ENCODE measurements at regions not wholly inside any gene's neighbourhood (a gene's known extent, or its start where the extent isn't known, plus 50 kb on each side); places are given as distances from the start of the nearest gene placed in this dataset.

- ChIA-PET POLR2A (no interaction called here), CTCF (no interaction called here)
- Histone ChIP-seq H3K9me3 (replicated peaks; ENCODE audit: control insufficient read depth, insufficient read depth, low read length) (no peaks in the 10 kb centered on the region), H2AFZ (ENCODE audit: low read depth, low read length) (no peak overlapping the region), H3K4me3 (replicated peaks in 1 of 3; ENCODE audit: insufficient read depth in 1 of 3, low read depth in 1 of 3, low read length in 3 of 3) (no peak overlapping the region), H3K9ac (replicated peaks; ENCODE audit: extremely low read depth, insufficient read depth, low read length) (no peak overlapping the region), H3K4me2 (ENCODE audit: insufficient read depth, low read length) (no peak overlapping the region), H3K36me3 (ENCODE audit: control insufficient read depth in 2 of 2, extremely low read depth in 1 of 2, insufficient read depth in 2 of 2, low read length in 2 of 2) (no peaks in the 10 kb centered on the region), H4K20me1 (replicated peaks; ENCODE audit: control insufficient read depth, extremely low read depth, insufficient read depth, low read length) (no peaks in the 10 kb centered on the region), H3K4me1 (ENCODE audit: control insufficient read depth, extremely low read depth, insufficient read depth, low read length) (no peaks in the 10 kb centered on the region), H3K27me3 (ENCODE audit: control insufficient read depth in 2 of 2, insufficient read depth in 2 of 2, low read length in 2 of 2) (no peaks in the 10 kb centered on the region), H3K27ac (ENCODE audit: insufficient read depth, low read depth, low read length) (no peak overlapping the region), H3K79me2 (ENCODE audit: control insufficient read depth, insufficient read depth, low read length) (no peaks in the 10 kb centered on the region), H3K9me1 (replicated peaks; ENCODE audit: control insufficient read depth, extremely low read depth, insufficient read depth, low read length) (no peaks in the 10 kb centered on the region)
- no peak for FAIRE-seq
- BruUV-seq (replicated peaks): no TSS peak
- TF ChIP-seq POLR2AphosphoS5 (IDR thresholded peaks at IDR 0.05; ENCODE audit: insufficient read depth, low read depth, low read length) (no peak), MYC (IDR thresholded peaks at IDR 0.05; ENCODE audit: low read depth, low read length) (no peak)
- intact Hi-C loops (cut with micrococcal nuclease) (no loop called here), dilution Hi-C loops (cut with MboI; ENCODE audit: extremely low pct_ligation_motif_present, low sequenced_read_pairs) (no loop called here)
- no peak for DNase-seq (ENCODE audit: low read depth, low spot score)
Observed at GRCh38 chr5:155624597-155625241, 611.2 kb downstream of the KIF4B start.

- ChIA-PET POLR2A (no interaction called here), CTCF (no interaction called here)
- H3K27ac ChIP-seq (ENCODE audit: insufficient read depth, low read depth, low read length): no peak overlapping the region
- H3K9ac ChIP-seq (replicated peaks; ENCODE audit: extremely low read depth, insufficient read depth, low read length): no peak overlapping the region
- no peaks in the 10 kb centered on the region for H3K9me3 ChIP-seq (replicated peaks; ENCODE audit: control insufficient read depth, insufficient read depth, low read length)
- no peak for DNase-seq (ENCODE audit: low read depth, low spot score)
- H3K27me3 ChIP-seq (ENCODE audit: control insufficient read depth in 2 of 2, insufficient read depth in 2 of 2, low read length in 2 of 2): no peaks in the 10 kb centered on the region
- H3K79me2 ChIP-seq (ENCODE audit: control insufficient read depth, insufficient read depth, low read length): no peaks in the 10 kb centered on the region
- BruUV-seq (replicated peaks): no TSS peak
- H3K9me1 ChIP-seq (replicated peaks; ENCODE audit: control insufficient read depth, extremely low read depth, insufficient read depth, low read length): no peaks in the 10 kb centered on the region
- no peaks in the 10 kb centered on the region for H3K4me1 ChIP-seq (ENCODE audit: control insufficient read depth, extremely low read depth, insufficient read depth, low read length)
- dilution Hi-C loops (cut with MboI; ENCODE audit: extremely low pct_ligation_motif_present, low sequenced_read_pairs): no loop called here
- no peak overlapping the region for H3K4me3 ChIP-seq (replicated peaks in 1 of 3; ENCODE audit: insufficient read depth in 1 of 3, low read depth in 1 of 3, low read length in 3 of 3)
- FAIRE-seq: no peak
- no peak overlapping the region for H3K4me2 ChIP-seq (ENCODE audit: insufficient read depth, low read length)
- no peaks in the 10 kb centered on the region for H4K20me1 ChIP-seq (replicated peaks; ENCODE audit: control insufficient read depth, extremely low read depth, insufficient read depth, low read length)
- no peak overlapping the region for H2AFZ ChIP-seq (ENCODE audit: low read depth, low read length)
- H3K36me3 ChIP-seq (ENCODE audit: control insufficient read depth in 2 of 2, extremely low read depth in 1 of 2, insufficient read depth in 2 of 2, low read length in 2 of 2): no peaks in the 10 kb centered on the region
- intact Hi-C loops (cut with micrococcal nuclease): no loop called here
- TF ChIP-seq POLR2A (IDR thresholded peaks at IDR 0.05; ENCODE audit: low read depth, low read length) (no peak), JUN (IDR thresholded peaks at IDR 0.05; ENCODE audit: borderline replicate concordance, insufficient read depth, insufficient read length, low read depth) (no peak), CTCF (IDR thresholded peaks at IDR 0.05; ENCODE audit: extremely low read depth in 1 of 2, insufficient read depth in 1 of 2, low read depth in 1 of 2, low read length in 2 of 2) (no peak), GATA2 (IDR thresholded peaks at IDR 0.05; ENCODE audit: insufficient read depth, insufficient read length, low read depth, low read length) (no peak), FOS (IDR thresholded peaks at IDR 0.05; ENCODE audit: borderline replicate concordance, insufficient read depth, low read length) (no peak), POLR2AphosphoS5 (IDR thresholded peaks at IDR 0.05; ENCODE audit: insufficient read depth, low read depth, low read length) (no peak), EZH2 (IDR thresholded peaks at IDR 0.05; ENCODE audit: borderline replicate concordance, low read depth, low read length, severe bottlenecking) (no peak), MAX (IDR thresholded peaks at IDR 0.05; ENCODE audit: insufficient read depth, insufficient read length) (no peak), MYC (IDR thresholded peaks at IDR 0.05; ENCODE audit: low read depth, low read length) (no peak)
Observed at GRCh38 chr5:155625315-155625714, 611.8 kb downstream of the KIF4B start.

All from endothelial cell of umbilical vein (primary cell).